ENCODE measurements at regions not wholly inside any gene's neighbourhood (a gene's known extent, or its start where the extent isn't known, plus 50 kb on each side); places are given as distances from the start of the nearest gene placed in this dataset.
"Not testable (repeated sequence)": the region's sequence is repeated elsewhere in the genome, so short reads cannot be mapped to it uniquely, and the experiment has no call there.

DNA sequence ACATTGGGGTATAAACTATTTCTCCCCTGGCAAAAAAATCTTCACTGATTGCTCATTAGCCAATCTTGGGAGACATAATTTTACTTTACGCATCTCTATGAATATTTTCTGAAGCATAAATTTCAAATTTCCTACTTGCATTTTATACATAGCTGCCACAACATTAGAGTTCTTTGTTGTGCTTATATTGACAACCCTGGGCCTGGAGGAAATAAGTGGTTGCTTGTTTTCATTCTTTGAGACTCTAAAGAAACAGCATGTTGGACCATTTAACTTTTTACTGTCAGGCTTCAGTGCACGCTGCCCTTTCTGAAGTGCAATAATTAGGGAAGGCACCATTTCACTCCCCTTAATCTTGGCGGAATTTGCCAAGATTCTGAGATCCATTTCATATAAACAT is 142.6 kb downstream of the MRPS30 start:
- no peaks in the 10 kb centered on the region for H3K36me3 ChIP-seq
- DNase-seq: no peak
- no peaks in the 10 kb centered on the region for H3K27me3 ChIP-seq
- ATAC-seq (ENCODE audit: low FRiP score in 2 of 2): no peak
- no peak for TF ChIP-seq EP300 (IDR thresholded peaks at IDR 0.05)
- TF ChIP-seq POLR2A (IDR thresholded peaks at IDR 0.05): no peak
- TF ChIP-seq POLR2AphosphoS5 (IDR thresholded peaks at IDR 0.05): no peak
- no peak for TF ChIP-seq CTCF (IDR thresholded peaks at IDR 0.05)
- no peaks in the 10 kb centered on the region for H3K4me1 ChIP-seq
- H3K9me3 ChIP-seq: no peaks in the 10 kb centered on the region
- 92 to 93% methylated on average over 3 of the region's 3 CpGs for WGBS, 2 donors
- no peak overlapping the region for H3K27ac ChIP-seq
- H3K4me3 ChIP-seq: no peak overlapping the region

DNA sequence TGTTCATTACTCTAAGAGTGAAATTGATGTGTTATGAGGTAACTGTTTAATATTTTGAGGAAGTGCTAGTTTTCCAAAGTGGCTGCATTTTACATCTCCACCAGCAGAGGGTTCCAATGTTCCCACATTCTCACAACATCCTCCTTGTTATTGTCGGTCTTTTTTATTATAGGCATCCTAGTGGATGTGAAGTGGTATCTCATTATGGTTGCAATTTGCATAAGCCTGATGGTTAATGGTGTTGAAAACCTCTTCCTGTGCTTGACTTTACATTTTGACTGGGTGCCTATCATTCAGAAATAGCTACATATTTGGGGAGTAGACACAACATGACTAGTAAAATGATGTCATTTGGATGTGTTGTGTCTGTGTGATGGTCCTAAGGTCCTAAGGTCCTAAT is 143.6 kb downstream of the MRPS30 start:
- DNase-seq (no peak), ATAC-seq (ENCODE audit: low FRiP score in 2 of 2) (no peak)
- no peaks in the 10 kb centered on the region for H3K36me3 ChIP-seq
- no peak overlapping the region for H3K4me3 ChIP-seq
- H3K27me3 ChIP-seq: no peaks in the 10 kb centered on the region
- H3K4me1 ChIP-seq: no peaks in the 10 kb centered on the region
- no peaks in the 10 kb centered on the region for H3K9me3 ChIP-seq
- no peak overlapping the region for H3K27ac ChIP-seq
- 4 to 7% methylated on average over 1 of the region's 1 CpG for WGBS, 2 donors
- TF ChIP-seq POLR2A (IDR thresholded peaks at IDR 0.05) (no peak), EP300 (IDR thresholded peaks at IDR 0.05) (no peak), POLR2AphosphoS5 (IDR thresholded peaks at IDR 0.05) (no peak), CTCF (IDR thresholded peaks at IDR 0.05) (peak in 3 of 6 experiments; percentile 21 to 51 (median 37))

DNA sequence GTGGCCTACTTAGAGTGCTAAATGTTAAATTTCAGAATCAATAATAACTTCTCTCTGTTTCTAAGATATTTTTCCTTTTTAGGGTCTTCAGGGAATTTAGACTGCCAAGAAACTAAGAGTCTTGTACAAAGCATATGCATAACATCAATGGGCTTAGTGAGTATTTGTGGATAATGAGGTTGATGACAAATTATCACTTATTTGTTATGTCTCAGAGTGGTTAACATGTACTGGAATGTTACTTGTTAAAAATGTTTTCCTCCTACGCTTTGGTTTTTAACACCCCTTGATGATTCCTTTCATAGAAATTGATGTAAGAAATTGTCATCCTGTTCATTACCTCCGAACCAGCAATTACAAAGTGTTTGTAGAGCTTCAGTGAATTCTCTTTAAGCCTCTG is 144.3 kb downstream of the MRPS30 start:
- no peak for DNase-seq
- H3K36me3 ChIP-seq: no peaks in the 10 kb centered on the region
- WGBS, 2 donors: 79 to 81% methylated on average over 2 of the region's 2 CpGs
- no peak overlapping the region for H3K27ac ChIP-seq
- H3K27me3 ChIP-seq: no peaks in the 10 kb centered on the region
- no peaks in the 10 kb centered on the region for H3K4me1 ChIP-seq
- ATAC-seq (ENCODE audit: low FRiP score in 2 of 2): no peak
- no peak overlapping the region for H3K4me3 ChIP-seq
- no peaks in the 10 kb centered on the region for H3K9me3 ChIP-seq
- TF ChIP-seq POLR2AphosphoS5 (IDR thresholded peaks at IDR 0.05) (no peak), EP300 (IDR thresholded peaks at IDR 0.05) (no peak)

- not testable (repeated sequence) for H3K4me3 ChIP-seq; H3K27me3 ChIP-seq; ATAC-seq (ENCODE audit: low FRiP score in 2 of 2); H3K9me3 ChIP-seq; H3K27ac ChIP-seq; H3K36me3 ChIP-seq; DNase-seq; H3K4me1 ChIP-seq
- WGBS, 2 donors: 84 to 88% methylated on average over 6 of the region's 6 CpGs
Observed at GRCh38 chr5:44958943-44959454, 150.3 kb downstream of the MRPS30 start.

DNA sequence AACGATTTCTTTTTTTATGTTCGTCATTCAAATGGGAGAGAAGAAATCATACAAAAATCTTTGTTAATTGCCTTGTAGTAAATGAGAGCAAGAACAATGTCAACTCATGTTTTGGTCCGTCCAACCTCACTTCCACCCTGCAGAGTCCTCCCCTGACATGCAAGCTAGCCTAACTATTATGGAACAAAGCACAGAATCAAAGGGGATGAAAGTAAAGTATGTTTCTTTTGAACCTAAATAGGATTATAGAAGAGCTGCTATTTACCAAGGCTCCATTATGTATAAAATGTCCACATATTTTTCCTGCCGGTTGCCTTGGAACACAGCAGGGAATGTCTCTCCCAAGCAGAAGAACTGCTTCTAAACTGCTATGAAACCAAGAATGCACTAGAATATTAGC is 161.1 kb downstream of the MRPS30 start:
- ATAC-seq (ENCODE audit: low FRiP score in 2 of 2) (no peak), DNase-seq (no peak)
- Histone ChIP-seq H3K4me3 (no peak overlapping the region), H3K9me3 (peaks cover 0 to 4% (median 0%) of the 10 kb centered on the region in 4 donors), H3K4me1 (no peaks in the 10 kb centered on the region), H3K27ac (no peak overlapping the region), H3K27me3 (no peaks in the 10 kb centered on the region), H3K36me3 (no peaks in the 10 kb centered on the region)
- 82 to 84% methylated on average over 4 of the region's 4 CpGs for WGBS, 2 donors
- TF ChIP-seq EP300 (IDR thresholded peaks at IDR 0.05): no peak

DNA sequence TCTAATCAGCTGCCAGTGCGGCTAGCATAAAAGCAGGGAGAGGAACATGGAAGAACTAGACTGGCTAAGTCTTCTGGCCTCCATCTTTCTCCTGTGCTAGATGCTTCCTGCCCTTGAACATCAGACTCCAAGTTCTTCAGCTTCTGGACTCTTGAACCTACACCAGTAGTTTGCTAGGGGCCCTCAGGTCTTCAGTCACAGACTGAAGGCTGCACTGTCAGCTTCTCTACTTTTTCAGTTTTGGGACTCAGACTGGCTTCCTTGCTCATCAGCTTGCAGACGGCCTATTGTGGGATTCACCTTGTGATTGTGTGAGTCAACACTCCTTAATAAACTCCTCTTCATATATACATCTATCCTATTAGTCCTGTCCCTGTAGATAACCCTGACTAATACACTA is 162.2 kb downstream of the MRPS30 start:
- H3K36me3 ChIP-seq; H3K27me3 ChIP-seq; H3K9me3 ChIP-seq; H3K4me3 ChIP-seq; ATAC-seq (ENCODE audit: low FRiP score in 2 of 2); DNase-seq; H3K27ac ChIP-seq; H3K4me1 ChIP-seq: not testable (repeated sequence)
- WGBS, 2 donors: 84 to 88% methylated on average over 2 of the region's 2 CpGs

- no peak for ATAC-seq (ENCODE audit: low FRiP score in 2 of 2)
- WGBS, 2 donors: 91 to 94% methylated on average over 15 to 19 of the region's 19 CpGs
- DNase-seq: peak in 1 of 2 donors; percentile 61
- Histone ChIP-seq H3K4me3 (no peak overlapping the region), H3K36me3 (no peaks in the 10 kb centered on the region), H3K27me3 (no peaks in the 10 kb centered on the region), H3K9me3 (peaks cover 0 to 8% (median 0%) of the 10 kb centered on the region in 4 donors), H3K4me1 (no peaks in the 10 kb centered on the region), H3K27ac (no peak overlapping the region)
- TF ChIP-seq EP300 (IDR thresholded peaks at IDR 0.05) (no peak), CTCF (IDR thresholded peaks at IDR 0.05) (no peak), POLR2AphosphoS5 (IDR thresholded peaks at IDR 0.05) (no peak), POLR2A (IDR thresholded peaks at IDR 0.05) (no peak)
Observed at GRCh38 chr5:44974813-44975212, 166.1 kb downstream of the MRPS30 start.
